H1 (cell line): ENCODE measurements at regions not wholly inside any gene's neighbourhood (a gene's known extent, or its start where the extent isn't known, plus 50 kb on each side); places are given as distances from the start of the nearest gene placed in this dataset.

ENCODE experiments used
- CTCF ChIA-PET: fragments of 300-600 bp; sonication (Branson Sonifier 250); formaldehyde crosslinking; loops from one replicate; lab custom pipeline; 2021; ENCODE audit not compliant: partially characterized antibody; lab: Charles Lee
- POLR2A ChIA-PET: fragments of 300-600 bp; sonication (Branson Sonifier 250); formaldehyde crosslinking; loops from one replicate; lab custom pipeline; 2021; ENCODE audit warnings: inconsistent platforms; ENCODE audit not compliant: partially characterized antibody; lab: Charles Lee
- DNase-seq, 2 experiments: peaks; one replicate each; pipeline versions ENCODE4 v3.0.0 to v3.0.0-alpha.2; 2010 to 2022; ENCODE audit warnings: low spot score in 2 of 2, low read depth in 1 of 2, mixed read lengths in 1 of 2
- FAIRE-seq: peaks from 2 replicates; lab custom pipeline; 2011; peaks lifted over from hg19 to GRCh38; lab: Jason Lieb, UNC
- H2AFZ ChIP-seq: 2 replicates; pipeline ENCODE4 v1.8.1; 2012; ENCODE audit warnings: low read length, inconsistent platforms
- H2AK5ac ChIP-seq: 2 replicates; pipeline ENCODE4 v1.6.1; 2013; ENCODE audit warnings: low read depth, low read length
- H2BK120ac ChIP-seq: replicated peaks from 2 replicates; pipeline ENCODE3; 2013; ENCODE audit warnings: low read depth, low read length, inconsistent platforms
- H2BK12ac ChIP-seq: 2 replicates; pipeline ENCODE4 v1.6.1; 2013; ENCODE audit warnings: low read depth, low read length
- H2BK15ac ChIP-seq: 2 replicates; pipeline ENCODE4 v1.6.1; 2013; ENCODE audit warnings: low read length
- H2BK20ac ChIP-seq: 2 replicates; pipeline ENCODE4 v1.6.1; 2013; ENCODE audit warnings: low read length
- H2BK5ac ChIP-seq: 2 replicates; pipeline ENCODE4 v1.6.1; 2013; ENCODE audit warnings: low read depth, low read length
- H3K14ac ChIP-seq: 2 replicates; pipeline ENCODE4 v1.6.1; 2013; ENCODE audit warnings: inconsistent platforms; ENCODE audit not compliant: insufficient read length
- H3K18ac ChIP-seq: 2 replicates; pipeline ENCODE4 v1.6.1; 2013; ENCODE audit warnings: low read length; ENCODE audit errors: extremely low read depth
- H3K23ac ChIP-seq: 2 replicates; pipeline ENCODE4 v1.6.1; 2013; ENCODE audit warnings: inconsistent platforms; ENCODE audit not compliant: insufficient read length
- H3K23me2 ChIP-seq: 2 replicates; pipeline ENCODE4 v1.6.1; 2013; ENCODE audit warnings: low read depth, low read length
- H3K27ac ChIP-seq: 2 replicates; pipeline ENCODE4 v1.6.1; 2011; ENCODE audit warnings: low read depth, low read length, inconsistent platforms
- H3K27me3 ChIP-seq, 4 experiments: replicated peaks in 1 of 4; 1 replicate in 1 of 4; 2 replicates in 3 of 4; pipeline versions ENCODE4 v1.6.1 to v1.8.1; 2011 to 2013; ENCODE audit warnings: low read length in 3 of 4, mild to moderate bottlenecking in 3 of 4, inconsistent platforms in 2 of 4, mixed read lengths in 2 of 4, moderate library complexity in 1 of 4; ENCODE audit not compliant: control insufficient read depth in 3 of 4, insufficient read depth in 3 of 4; ENCODE audit errors: extremely low read depth in 1 of 4
- H3K36me3 ChIP-seq, 4 experiments: 2 replicates each; pipeline versions ENCODE4 v1.6.1 to v1.8.1; 2011 to 2013; ENCODE audit warnings: mild to moderate bottlenecking in 4 of 4, low read length in 3 of 4, moderate library complexity in 2 of 4, control low read depth in 1 of 4, inconsistent platforms in 1 of 4; ENCODE audit not compliant: insufficient read depth in 4 of 4, control insufficient read depth in 2 of 4
- H3K4ac ChIP-seq: replicated peaks from 2 replicates; pipeline ENCODE3; 2013; ENCODE audit warnings: low read length, low read depth, mixed read lengths, inconsistent platforms; ENCODE audit not compliant: insufficient read length
- H3K4me1 ChIP-seq, 4 experiments: replicated peaks in 1 of 4; 1 replicate in 1 of 4; 2 replicates in 3 of 4; pipeline versions ENCODE4 v1.6.1 to v1.8.1; 2011 to 2013; ENCODE audit warnings: low read length in 3 of 4, inconsistent platforms in 2 of 4, mixed read lengths in 1 of 4; ENCODE audit not compliant: insufficient read depth in 4 of 4, control insufficient read depth in 3 of 4
- H3K4me2 ChIP-seq, 2 experiments: 2 replicates each; pipeline versions ENCODE4 v1.6.1 to v1.8.1; 2011 to 2013; ENCODE audit warnings: low read depth in 2 of 2, low read length in 2 of 2, control low read depth in 1 of 2, inconsistent platforms in 1 of 2, mild to moderate bottlenecking in 1 of 2; ENCODE audit not compliant: insufficient read depth in 1 of 2
- H3K4me3 ChIP-seq, 4 experiments: fragments of 200-600, 300-600 bp in 1 of 4; sonication (generic), shearing (Covaris generic), sonication (Bioruptor Twin) in 1 of 4; 2 replicates each; pipeline versions ENCODE4 v1.5.1 to v1.8.1; 2011 to 2016; ENCODE audit warnings: low read length in 4 of 4, low read depth in 3 of 4, control low read depth in 2 of 4, inconsistent platforms in 2 of 4, mild to moderate bottlenecking in 2 of 4, mixed read lengths in 1 of 4, moderate library complexity in 1 of 4; ENCODE audit not compliant: insufficient read depth in 2 of 4; ENCODE audit errors: extremely low read depth in 1 of 4
- H3K56ac ChIP-seq: replicated peaks from 2 replicates; pipeline ENCODE3; 2013; ENCODE audit warnings: low read depth, mild to moderate bottlenecking, mixed read lengths, low read length, inconsistent platforms; ENCODE audit not compliant: insufficient read length
- H3K79me1 ChIP-seq: 2 replicates; pipeline ENCODE4 v1.6.1; 2013; ENCODE audit warnings: low read depth, low read length, control low read depth
- H3K79me2 ChIP-seq, 2 experiments: 2 replicates each; pipeline versions ENCODE4 v1.6.1 to v1.8.1; 2012 to 2013; ENCODE audit warnings: low read length in 2 of 2, mild to moderate bottlenecking in 2 of 2, inconsistent platforms in 1 of 2; ENCODE audit not compliant: insufficient read depth in 2 of 2, control insufficient read depth in 1 of 2
- H3K9ac ChIP-seq, 4 experiments: replicated peaks in 1 of 4; 1 replicate in 1 of 4; 2 replicates in 3 of 4; pipeline versions ENCODE4 v1.6.1 to v1.8.1; 2011 to 2013; ENCODE audit warnings: low read depth in 3 of 4, low read length in 3 of 4, control low read depth in 2 of 4, mild to moderate bottlenecking in 2 of 4, moderate library complexity in 2 of 4, inconsistent platforms in 1 of 4; ENCODE audit errors: extremely low read depth in 1 of 4
- H3K9me3 ChIP-seq, 2 experiments: 2 replicates each; pipeline versions ENCODE4 v1.6.1 to v1.8.1; 2012 to 2013; ENCODE audit warnings: mild to moderate bottlenecking in 2 of 2, moderate library complexity in 2 of 2, control low read depth in 1 of 2, inconsistent platforms in 1 of 2, low read depth in 1 of 2, low read length in 1 of 2, mixed read lengths in 1 of 2; ENCODE audit not compliant: insufficient read depth in 2 of 2
- H4K20me1 ChIP-seq, 2 experiments: replicated peaks in 1 of 2; 2 replicates each; pipeline versions ENCODE3 to v1.8.1; 2011 to 2013; ENCODE audit warnings: inconsistent platforms in 2 of 2, low read length in 2 of 2, mild to moderate bottlenecking in 1 of 2; ENCODE audit not compliant: insufficient read depth in 2 of 2, control insufficient read depth in 1 of 2
- H4K5ac ChIP-seq: 2 replicates; pipeline ENCODE4 v1.6.1; 2013; ENCODE audit warnings: low read length, low read depth, mixed read lengths, inconsistent platforms; ENCODE audit not compliant: insufficient read length
- H4K8ac ChIP-seq: 2 replicates; pipeline ENCODE4 v1.8.0; 2013; ENCODE audit warnings: mild to moderate bottlenecking, moderate library complexity, low read length, inconsistent platforms; ENCODE audit not compliant: insufficient read depth; ENCODE audit errors: extremely low read depth
- H4K91ac ChIP-seq: replicated peaks from 2 replicates; pipeline ENCODE3; 2013; ENCODE audit warnings: low read length, mixed read lengths, inconsistent platforms; ENCODE audit not compliant: insufficient read length
- ATF3 ChIP-seq: IDR thresholded peaks from 2 replicates; pipeline ENCODE4 v1.6.1; 2011; ENCODE audit warnings: low read depth, mild to moderate bottlenecking, low read length; ENCODE audit not compliant: insufficient read depth
- CEBPB ChIP-seq: IDR thresholded peaks from 2 replicates; pipeline ENCODE4 v1.6.1; 2012; ENCODE audit warnings: low read depth, low read length
- CREB1 ChIP-seq: IDR thresholded peaks from 2 replicates; pipeline ENCODE4 v1.6.1; 2012; ENCODE audit warnings: inconsistent platforms
- CTBP2 ChIP-seq: IDR thresholded peaks from 2 replicates; pipeline ENCODE4 v1.7.0; 2011; ENCODE audit warnings: borderline replicate concordance, mild to moderate bottlenecking, moderate library complexity, mixed read lengths, low read length; ENCODE audit not compliant: insufficient read depth, insufficient read length
- NRF1 ChIP-seq: IDR thresholded peaks from 2 replicates; pipeline ENCODE4 v1.6.1; 2011; ENCODE audit warnings: mild to moderate bottlenecking, low read depth, low read length, improper control_type of control experiment
- POLR2AphosphoS5 ChIP-seq: IDR thresholded peaks from 2 replicates; pipeline ENCODE4 v1.6.1; 2011; ENCODE audit warnings: low read depth, low read length
- POU5F1 ChIP-seq: IDR thresholded peaks from 2 replicates; pipeline ENCODE4 v1.6.1; 2011; ENCODE audit warnings: low read depth, mild to moderate bottlenecking, low read length, moderate library complexity
- RXRA ChIP-seq: IDR thresholded peaks from 2 replicates; pipeline ENCODE4 v1.6.1; 2011; ENCODE audit warnings: low read depth, mild to moderate bottlenecking, low read length, moderate library complexity; ENCODE audit not compliant: insufficient read depth
- SAP30 ChIP-seq: fragments of 300-600 bp; sonication (generic); IDR thresholded peaks from 2 replicates; pipeline ENCODE4 v1.7.1; 2012; ENCODE audit warnings: low read length, moderate library complexity, mild to moderate bottlenecking, inconsistent platforms; ENCODE audit not compliant: insufficient read depth, insufficient replicate concordance
- SP2 ChIP-seq: IDR thresholded peaks from 2 replicates; pipeline ENCODE4 v1.6.1; 2012; ENCODE audit warnings: mild to moderate bottlenecking, low read length, inconsistent platforms
- TAF7 ChIP-seq: optimal IDR thresholded peaks from 2 replicates; pipeline ENCODE3; 2011; ENCODE audit warnings: low read depth, mild to moderate bottlenecking, inconsistent platforms, low read length, moderate library complexity, borderline replicate concordance
- TEAD4 ChIP-seq: IDR thresholded peaks from 2 replicates; pipeline ENCODE4 v1.6.1; 2012; ENCODE audit warnings: low read depth, low read length, inconsistent platforms, mixed read lengths
- WGBS, 2 experiments: shearing (Covaris generic) in 1 of 2; methylation state at CpG; one replicate each; pipeline versions ENCODE4 v1.1.6 to v1.1.7; 2013 to 2015; ENCODE audit warnings: low lambda C conversion rate in 2 of 2, mixed read lengths in 2 of 2, inconsistent platforms in 1 of 2, low coverage in 1 of 2, missing lambda C conversion rate in 1 of 2; ENCODE audit not compliant: insufficient replicate concordance in 2 of 2, insufficient coverage in 1 of 2, insufficient read length in 1 of 2; ENCODE audit errors: extremely low coverage in 1 of 2, missing lambda C conversion rate in 1 of 2; 5-methylcytosine and 5-hydroxymethylcytosine counted together

GRCh38 chr21:33984021-33984481 is 68.4 kb upstream of the ATP5PO start:
- FAIRE-seq = no peak
- Histone ChIP-seq H3K79me2 (no peaks in the 10 kb centered on the region), H3K23me2 (peaks cover 6% of the 10 kb centered on the region; the same call in 1 of the 2 replicates), H3K4ac (no peak overlapping the region), H2BK5ac (no peak overlapping the region), H2BK120ac (no peak overlapping the region), H3K27ac (no peak overlapping the region), H2AFZ (no peak overlapping the region), H4K20me1 (peaks cover 0 to 6% of the 10 kb centered on the region in 2 experiments), H2BK12ac (no peak overlapping the region), H3K4me1 (peaks cover 0 to 3% (median 1%) of the 10 kb centered on the region in 4 experiments; a peak in 5 of 7 replicates), H3K4me3 (no peak overlapping the region), H4K91ac (no peak overlapping the region), H3K9me3 (no peaks in the 10 kb centered on the region), H3K4me2 (no peak overlapping the region), H3K79me1 (no peaks in the 10 kb centered on the region), H2BK15ac (no peak overlapping the region), H2AK5ac (no peak overlapping the region), H3K14ac (no peak overlapping the region), H4K8ac (no peak overlapping the region), H3K27me3 (no peaks in the 10 kb centered on the region; a peak in 1 of 7 replicates), H3K23ac (no peak overlapping the region), H2BK20ac (no peak overlapping the region), H3K9ac (no peak overlapping the region), H3K36me3 (no peaks in the 10 kb centered on the region; a peak in 1 of 8 replicates), H3K56ac (no peak overlapping the region), H4K5ac (no peak overlapping the region), H3K18ac (no peak overlapping the region)
- ChIA-PET CTCF (interaction anchor here (1.3 kb wide), 1 partner anchor 15 kb away, joined by 3 read pairs; no protein-coding TSS in a partner anchor), POLR2A (interaction anchor here (1.1 to 1.2 kb wide), 2 partner anchors 12 to 89 kb away, joined by 3 to 7 read pairs; partner anchors contain the start of genes MRPS6 and SLC5A3)
- DNase-seq = no peak
- 93% methylated on average over 13 of the region's 13 CpGs; no CpG with 5 or more reads in 1 of the 2 experiments for WGBS, 2 experiments
- no peak for TF ChIP-seq CREB1
- no peak for TF ChIP-seq NRF1
- TF ChIP-seq CTBP2 = no peak
- TF ChIP-seq TAF7 = no peak
- no peak for TF ChIP-seq SAP30
- TF ChIP-seq TEAD4 = no peak
- no peak for TF ChIP-seq RXRA
- no peak for TF ChIP-seq CEBPB
- TF ChIP-seq SP2 = no peak
- no peak for TF ChIP-seq POU5F1
- no peak for TF ChIP-seq POLR2AphosphoS5
- no peak for TF ChIP-seq ATF3
